ENCODE measurements at regions not wholly inside any gene's neighbourhood (a gene's known extent, or its start where the extent isn't known, plus 50 kb on each side); places are given as distances from the start of the nearest gene placed in this dataset.

DNA sequence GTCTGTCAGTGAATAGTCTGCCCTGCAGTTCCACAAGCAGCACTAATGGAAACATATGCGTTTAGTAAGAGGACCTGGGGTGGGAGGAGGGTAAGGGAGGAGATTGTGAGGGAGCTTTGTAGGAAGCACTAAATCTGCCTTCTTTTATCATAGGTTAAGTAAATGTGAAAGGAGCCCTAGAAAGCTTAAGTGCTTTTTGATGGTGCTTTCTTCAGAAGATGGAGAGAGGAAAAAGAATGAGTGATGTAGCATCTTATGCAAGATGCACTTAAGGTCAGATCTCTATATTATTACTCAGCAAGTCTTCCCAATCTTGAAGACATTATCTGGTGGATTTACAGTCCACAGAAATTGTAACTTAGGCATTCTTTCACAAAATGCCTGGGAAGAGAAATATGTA, 322.7 kb downstream of the PDHA2 start:
- FAIRE-seq, result no peak
- no peak for DNase-seq (ENCODE audit: extremely low spot score, insufficient read length, low read depth)

DNA sequence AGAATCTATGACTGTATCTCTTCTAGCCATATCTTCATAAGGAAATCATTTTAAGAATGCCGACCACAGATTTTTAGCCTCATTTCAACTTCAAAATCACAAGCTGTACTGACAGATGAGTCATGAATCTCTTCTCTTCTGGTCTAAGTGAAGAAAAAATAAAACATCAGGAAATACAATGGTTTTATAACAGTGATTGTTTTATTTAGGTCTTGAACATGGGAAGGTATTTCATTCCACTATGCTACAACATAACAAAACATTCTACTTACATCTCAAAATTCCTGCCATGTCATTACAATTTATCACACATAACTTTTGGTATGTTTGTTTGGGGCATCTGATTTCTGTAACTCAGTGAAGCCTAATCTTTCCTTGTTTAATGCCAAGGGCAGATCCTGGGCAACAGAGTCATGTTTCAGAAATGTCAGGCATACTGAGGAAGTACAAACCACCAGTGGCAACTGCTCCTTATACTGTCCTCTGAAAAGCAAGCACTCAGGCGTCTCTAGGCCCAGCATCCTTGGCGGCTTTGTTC, 325.0 kb downstream of the PDHA2 start:
- FAIRE-seq (no peak), DNase-seq (ENCODE audit: extremely low spot score, insufficient read length, low read depth) (no peak)

DNA sequence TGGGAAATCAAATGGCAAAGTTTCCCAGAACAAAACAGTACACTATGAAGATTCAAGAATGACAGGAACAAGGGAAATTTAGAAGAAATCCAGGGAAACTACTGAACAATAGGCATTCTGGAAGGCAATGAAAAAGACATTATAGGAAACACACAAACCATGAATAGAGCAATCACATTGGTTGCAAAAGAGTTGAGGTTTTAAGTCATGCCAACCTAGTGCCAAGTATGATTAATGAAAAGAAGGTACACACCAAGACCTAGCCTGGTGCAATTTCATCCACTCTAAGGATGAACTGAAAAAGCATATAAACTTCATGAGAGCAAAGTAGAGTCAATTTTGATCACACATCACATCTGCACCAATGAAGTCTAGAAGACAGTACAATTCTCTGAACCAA, 326.9 kb downstream of the PDHA2 start:
- no peak for DNase-seq (ENCODE audit: extremely low spot score, insufficient read length, low read depth)
- no peak for FAIRE-seq

DNA sequence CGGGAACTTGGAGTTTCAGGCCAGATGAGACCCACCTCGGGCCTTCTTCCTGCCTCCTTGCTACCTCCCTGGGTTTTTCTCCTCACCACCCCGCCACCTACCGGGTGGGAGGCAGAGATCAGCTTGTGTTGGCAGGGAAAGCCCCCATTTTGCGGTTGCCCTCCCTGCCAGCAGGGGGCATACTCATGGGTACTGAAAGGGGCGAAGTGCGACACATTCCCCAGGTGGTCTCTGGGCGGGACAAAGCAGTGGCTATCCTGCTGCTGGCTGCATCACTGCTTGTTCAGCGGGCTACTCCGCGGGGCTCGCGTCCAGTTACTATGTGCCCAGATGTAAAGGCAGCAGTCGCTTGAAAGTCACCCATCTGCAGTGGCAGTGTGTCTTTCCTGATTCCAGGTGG, 330.3 kb downstream of the PDHA2 start:
- no peak for FAIRE-seq

DNA sequence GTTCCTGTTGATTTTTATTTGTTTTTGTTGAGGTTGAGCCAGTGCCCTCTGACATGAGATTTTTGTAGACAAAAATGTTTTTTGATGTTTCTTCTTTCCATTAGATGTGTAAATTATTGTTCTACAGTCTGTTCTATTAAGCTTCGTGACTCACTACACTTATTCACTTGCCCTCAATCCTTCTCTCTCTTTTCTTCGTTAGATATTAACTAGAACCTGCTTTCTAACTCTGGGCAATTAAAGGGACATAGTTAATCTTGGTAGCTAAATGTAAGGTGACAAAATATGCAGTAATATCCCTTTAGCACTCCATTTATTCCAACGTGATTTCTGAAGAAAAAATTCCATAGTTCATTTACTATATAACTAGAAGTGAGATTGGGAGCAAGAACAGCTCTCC, 333.9 kb downstream of the PDHA2 start:
- DNase-seq (ENCODE audit: extremely low spot score, insufficient read length, low read depth) (no peak), FAIRE-seq (no peak)

More for the DNA sequence above, 330.3 kb downstream of the PDHA2 start:
- no peak for DNase-seq (ENCODE audit: extremely low spot score, insufficient read length, low read depth)

DNA sequence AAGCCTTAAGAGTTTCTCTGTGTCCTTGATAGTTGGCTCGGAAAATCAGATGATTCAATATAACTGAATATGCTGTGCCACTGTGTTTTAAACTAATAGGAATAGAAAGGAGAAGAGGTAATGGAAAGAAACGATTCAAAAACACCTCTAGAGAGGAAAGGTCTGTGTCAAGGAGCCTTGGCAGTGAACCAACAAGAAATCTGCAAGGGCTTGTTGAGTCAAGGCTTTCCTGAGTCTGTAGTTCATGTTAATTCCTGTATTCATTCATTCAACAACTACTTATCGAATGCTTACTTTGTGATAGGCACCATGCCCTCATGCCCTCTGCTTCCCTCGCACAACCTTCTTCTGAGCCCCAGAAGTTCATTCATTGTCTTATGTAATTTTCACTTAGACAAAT, 336.0 kb downstream of the PDHA2 start:
- no peak for DNase-seq (ENCODE audit: extremely low spot score, insufficient read length, low read depth)
- no peak for FAIRE-seq

DNA sequence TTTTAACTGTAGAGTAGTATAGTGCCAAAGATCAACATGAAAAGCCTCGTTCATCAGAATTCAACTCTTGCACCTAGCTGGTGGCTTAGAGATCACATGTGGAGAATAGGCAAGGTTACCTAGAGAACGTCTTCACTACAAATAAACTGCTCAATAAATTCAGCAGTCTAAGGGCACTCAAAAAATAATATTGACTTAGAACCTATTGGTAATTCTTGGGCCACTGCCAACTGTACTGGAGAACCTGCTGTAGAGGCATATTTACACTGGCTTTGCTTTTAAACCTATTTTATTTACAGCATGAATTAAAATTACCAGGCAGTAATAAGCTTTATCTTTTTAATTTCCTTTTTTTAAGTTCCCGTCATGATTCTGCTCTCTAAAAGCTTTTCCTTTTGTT, 343.7 kb downstream of the PDHA2 start:
- DNase-seq (ENCODE audit: extremely low spot score, insufficient read length, low read depth) (no peak), FAIRE-seq (no peak)

DNA sequence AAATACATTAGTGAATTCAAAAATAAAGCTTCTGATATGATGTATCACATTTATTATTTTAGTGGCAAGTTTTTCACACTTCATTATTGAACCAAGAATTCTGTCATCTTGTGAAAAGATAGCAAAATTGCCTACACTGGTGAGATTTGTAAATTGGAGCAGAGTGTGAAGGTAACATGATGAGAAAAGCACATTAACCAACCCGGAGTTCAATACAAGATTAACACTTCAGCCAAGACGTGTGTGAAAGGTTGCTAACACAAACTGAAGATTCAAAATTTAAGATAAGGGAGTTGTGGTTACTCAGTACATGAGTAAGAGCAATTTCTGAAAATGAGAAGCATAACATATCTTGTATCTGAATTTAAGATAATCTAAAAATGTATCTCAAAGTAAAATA, 346.7 kb downstream of the PDHA2 start:
- no peak for DNase-seq (ENCODE audit: extremely low spot score, insufficient read length, low read depth)
- FAIRE-seq, result no peak

DNA sequence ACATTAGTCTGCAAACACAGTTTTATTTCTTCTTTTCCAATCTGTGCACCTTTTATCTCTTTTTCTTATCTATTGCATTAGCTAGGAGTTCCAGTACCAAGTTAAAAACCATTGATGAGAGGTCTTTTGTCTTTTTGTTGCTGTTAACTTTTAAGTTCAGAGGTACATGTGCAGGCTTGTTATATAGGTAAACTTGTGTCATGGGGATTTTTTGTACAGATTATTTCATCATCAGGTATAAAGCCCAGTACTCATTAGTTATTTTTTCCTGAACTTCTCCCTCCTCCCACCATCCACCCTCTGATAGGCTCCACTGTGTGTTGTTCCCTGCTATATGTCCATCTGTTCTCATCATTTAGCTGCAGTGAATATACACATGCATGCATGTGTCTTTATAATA, 349.9 kb downstream of the PDHA2 start:
- no peak for DNase-seq (ENCODE audit: extremely low spot score, insufficient read length, low read depth)
- no peak for FAIRE-seq

DNA sequence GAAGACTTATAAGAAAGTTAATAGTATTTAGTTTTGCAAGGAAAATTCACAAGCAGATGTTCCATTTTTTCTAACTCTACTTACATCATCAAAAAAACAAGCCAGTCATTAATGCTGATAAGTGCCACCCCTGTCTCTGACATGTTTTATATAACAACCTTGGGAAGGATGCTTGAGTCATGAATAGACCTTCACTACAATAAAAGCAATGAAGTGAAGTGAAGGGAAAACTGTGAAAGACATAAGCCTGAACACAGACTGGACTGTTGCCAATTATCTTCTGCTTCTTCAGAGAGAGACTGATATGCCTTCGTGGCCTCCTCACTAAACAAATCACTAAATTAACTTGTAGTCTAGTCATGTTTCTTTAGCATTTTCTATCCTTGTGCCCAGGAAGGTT, 353.2 kb downstream of the PDHA2 start:
- FAIRE-seq, result no peak
- DNase-seq (ENCODE audit: extremely low spot score, insufficient read length, low read depth), result no peak

DNA sequence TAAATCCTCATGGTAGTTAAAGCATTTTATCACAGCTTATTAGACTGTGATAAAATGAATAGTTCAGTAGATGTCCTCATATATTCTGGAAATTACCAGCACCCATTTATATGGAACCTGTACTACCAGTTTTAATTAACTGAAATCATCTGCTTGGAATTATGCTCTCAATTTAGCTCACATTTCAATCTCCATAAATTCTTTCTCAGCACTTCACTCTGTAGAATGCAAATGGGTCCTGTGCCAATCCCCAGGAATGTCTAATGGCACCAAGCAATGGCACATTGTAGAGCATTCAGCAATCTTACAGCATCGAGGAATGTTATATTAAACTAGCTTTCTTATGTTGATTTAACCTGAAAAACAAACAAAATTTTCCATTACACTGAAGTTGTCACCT, 355.1 kb downstream of the PDHA2 start:
- FAIRE-seq (no peak), DNase-seq (ENCODE audit: extremely low spot score, insufficient read length, low read depth) (no peak)

DNA sequence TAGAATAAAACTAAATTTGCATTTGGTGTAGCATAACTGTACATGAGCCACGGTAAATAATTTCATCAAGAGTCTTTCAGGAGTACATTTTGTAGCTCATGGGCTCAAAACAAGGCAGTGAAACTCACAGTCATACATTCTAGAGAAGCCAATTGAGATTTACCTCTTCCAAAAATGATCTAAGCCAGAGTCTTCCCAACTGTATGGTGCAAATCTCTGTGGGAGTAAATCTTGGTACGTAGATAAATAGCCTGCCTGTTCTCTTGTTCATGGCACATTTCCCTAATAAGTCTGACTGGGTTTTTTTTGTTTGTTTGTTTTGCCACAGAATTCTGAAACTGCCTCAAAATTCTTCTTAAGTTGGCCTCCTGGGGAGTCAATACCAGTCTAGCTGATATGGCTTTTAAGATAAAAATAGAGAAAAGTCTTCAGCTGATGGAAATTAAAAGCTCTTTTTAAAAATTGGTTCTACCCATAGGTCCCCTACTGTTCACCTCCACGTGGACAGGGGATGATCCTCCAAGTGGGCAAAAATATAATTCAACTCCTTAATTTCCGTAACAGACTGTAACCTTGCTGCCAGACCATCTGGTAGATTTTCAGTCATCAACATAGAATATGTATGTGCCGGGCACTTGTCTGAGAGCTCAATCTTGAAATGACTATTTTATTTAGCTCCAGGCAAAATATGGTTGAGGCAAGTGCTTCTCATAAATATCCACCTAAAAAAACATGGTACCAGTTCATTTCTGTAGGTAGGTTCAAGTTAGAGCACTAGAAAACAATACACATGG, 365.4 kb downstream of the PDHA2 start:
- DNase-seq (ENCODE audit: extremely low spot score, insufficient read length, low read depth) (no peak), FAIRE-seq (no peak)

DNA sequence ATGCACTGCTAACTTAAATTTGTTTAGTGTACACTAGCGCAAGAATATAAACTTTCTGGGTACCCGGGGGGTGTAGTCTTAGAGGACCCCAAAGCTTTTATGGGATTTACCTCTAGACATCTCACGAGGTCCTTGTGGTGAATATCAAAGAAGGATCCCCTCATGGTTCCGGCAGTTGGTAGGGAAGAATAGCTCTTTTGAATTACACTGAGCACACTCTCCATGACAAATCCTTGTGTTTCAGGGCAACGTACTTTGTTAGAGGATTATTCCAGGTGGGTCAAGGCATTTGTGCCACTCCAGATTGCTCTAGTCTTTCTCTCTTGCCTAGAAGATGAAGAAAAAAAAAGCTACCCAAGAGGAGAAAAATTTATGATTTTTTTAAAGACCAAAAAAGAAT, 387.6 kb downstream of the PDHA2 start:
- no peak for DNase-seq (ENCODE audit: extremely low spot score, insufficient read length, low read depth)
- no peak for FAIRE-seq

DNA sequence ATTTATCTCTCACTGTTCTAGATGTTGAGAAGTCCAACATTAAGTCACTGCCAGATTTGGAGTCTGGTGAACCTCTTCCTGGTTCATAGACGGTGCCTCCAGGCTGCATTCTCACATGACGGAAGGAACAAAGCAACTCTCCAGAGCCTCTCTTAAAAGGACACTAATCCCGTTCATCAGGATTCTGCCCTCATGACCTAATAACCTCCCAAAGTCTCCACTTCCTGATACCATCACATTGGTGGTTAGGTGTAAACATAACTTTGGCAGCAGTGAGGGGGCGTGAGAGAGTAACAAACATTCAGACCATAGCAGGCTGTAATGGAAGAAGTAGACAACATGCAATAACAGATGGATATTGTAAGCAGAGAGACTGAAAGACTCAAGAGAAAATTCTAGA, 388.6 kb downstream of the PDHA2 start:
- FAIRE-seq (no peak), DNase-seq (ENCODE audit: extremely low spot score, insufficient read length, low read depth) (no peak)

DNA sequence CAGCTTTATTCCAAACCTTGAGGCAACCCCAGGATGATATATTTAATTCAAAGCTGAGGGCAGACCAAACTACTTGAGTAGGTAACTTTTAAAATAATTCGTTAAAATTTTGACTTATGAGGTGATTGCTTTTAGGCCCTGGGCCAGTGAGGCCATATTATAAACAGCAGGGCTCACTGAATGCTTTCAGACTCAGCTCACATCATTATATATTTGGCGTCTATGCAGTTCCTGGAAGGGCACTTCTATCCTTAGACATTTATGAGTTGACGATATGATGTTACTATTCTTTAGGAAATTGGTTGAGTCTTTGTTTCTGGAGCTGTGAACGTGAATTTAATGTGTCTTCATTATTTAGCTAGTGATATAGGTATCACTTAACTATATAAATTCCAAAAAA, 400.1 kb downstream of the PDHA2 start:
- no peak for DNase-seq (ENCODE audit: extremely low spot score, insufficient read length, low read depth)
- FAIRE-seq, result no peak

DNA sequence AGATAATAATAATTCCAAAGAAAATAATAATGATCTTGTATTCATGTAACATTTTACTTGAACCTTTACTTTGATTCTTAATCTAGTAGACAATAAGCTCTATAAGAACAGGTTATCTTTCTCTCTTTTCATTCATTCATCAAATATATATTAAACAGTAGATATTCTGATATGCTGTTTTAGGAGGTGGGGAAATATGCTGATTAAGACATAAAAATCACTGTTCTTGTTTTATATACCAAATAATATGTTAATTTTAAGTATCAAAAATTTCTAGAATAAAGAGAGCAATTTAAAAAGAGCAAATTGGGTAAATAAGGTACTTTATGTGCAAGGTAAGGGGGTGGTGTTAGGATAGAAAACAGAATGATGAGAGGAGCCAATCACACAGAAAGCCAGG, 401.9 kb downstream of the PDHA2 start:
- no peak for DNase-seq (ENCODE audit: extremely low spot score, insufficient read length, low read depth)
- no peak for FAIRE-seq

DNA sequence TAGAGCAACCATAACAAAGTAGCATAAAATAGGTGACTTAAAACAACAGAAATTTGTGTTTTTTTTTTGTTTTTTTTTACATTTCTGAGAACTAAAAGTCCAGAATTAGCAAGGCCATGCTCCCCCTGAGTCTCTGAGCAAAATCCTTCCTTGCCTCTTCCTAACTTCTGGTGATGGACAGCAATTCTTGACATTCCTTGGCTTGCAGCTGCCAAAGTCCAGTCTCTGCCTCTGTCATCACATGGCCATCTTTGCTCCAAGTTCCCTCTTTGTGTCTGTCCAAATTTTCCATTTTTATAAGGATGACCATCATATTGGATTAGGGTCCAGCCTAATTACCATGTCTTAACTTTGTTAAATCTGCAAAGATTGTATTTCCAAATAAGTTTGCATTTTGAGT, 407.2 kb downstream of the PDHA2 start:
- FAIRE-seq (no peak), DNase-seq (ENCODE audit: extremely low spot score, insufficient read length, low read depth) (no peak)

DNA sequence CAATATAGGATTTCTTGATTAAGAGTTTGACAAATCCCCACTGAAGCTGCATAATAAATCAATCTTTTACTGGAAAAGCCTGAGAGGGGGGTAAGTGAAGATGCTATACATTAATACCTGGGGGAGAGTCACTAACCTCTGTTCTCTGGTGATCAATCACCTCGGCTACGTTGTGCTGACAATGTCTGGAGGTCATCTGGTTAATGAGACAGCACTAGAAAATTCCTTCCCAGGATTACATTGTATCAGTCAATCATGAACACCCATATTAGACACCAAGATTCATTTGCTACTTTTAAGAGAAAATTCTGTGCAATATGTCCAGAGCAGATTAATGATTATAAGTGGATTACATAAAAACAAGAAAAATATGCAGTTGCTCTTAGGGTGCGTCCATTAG, 408.3 kb downstream of the PDHA2 start:
- no peak for FAIRE-seq
- no peak for DNase-seq (ENCODE audit: extremely low spot score, insufficient read length, low read depth)

DNA sequence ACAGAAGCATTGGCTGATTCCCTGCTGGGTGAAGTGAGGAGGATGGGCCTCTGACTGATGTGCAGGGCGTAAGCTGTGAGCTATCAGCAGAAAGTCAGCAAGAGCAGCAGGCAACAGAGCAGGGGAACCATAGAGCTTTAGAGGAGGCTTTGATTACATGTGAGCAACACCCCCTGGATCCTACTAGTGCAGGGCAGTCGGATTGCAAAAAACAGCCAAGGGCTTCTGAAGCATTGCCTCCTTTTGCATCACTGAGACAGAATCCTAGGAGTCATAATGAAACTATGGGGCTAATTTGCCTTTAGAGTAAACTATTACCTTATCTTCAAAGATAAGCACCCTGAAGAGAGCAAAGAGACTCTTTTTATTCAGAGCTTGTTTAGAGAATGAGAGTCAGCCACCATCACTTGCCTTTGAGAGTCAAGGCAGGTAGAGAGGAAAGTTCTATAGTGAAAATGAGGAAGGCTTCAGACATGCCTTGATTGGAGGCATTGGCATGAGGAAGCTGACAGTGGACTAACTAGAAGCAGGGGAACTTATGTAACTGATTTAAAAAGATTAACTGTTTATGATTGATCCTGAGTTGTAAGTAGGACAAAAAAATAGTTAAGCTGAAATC, 420.3 kb downstream of the PDHA2 start:
- DNase-seq (ENCODE audit: extremely low spot score, insufficient read length, low read depth) (no peak), FAIRE-seq (no peak)

DNA sequence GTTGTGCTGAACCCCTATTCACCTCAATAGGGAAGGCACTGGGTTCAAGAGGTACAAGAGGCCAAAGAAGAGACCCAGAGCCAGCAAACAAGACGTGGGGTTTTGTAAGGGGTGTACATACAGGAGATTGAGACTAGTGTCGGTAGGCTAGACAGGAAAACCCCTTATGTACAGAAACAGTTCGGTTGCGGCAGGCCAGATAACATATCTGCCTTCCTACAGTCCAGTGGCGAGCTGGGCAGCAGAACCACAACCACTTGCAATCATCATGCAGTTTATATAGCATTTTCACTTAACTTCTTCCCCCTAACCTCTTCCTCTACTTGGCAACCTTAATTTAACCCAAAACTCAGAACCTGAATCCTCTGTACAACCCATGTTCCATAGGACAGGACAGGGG, 422.2 kb downstream of the PDHA2 start:
- FAIRE-seq (no peak), DNase-seq (ENCODE audit: extremely low spot score, insufficient read length, low read depth) (no peak)

DNA sequence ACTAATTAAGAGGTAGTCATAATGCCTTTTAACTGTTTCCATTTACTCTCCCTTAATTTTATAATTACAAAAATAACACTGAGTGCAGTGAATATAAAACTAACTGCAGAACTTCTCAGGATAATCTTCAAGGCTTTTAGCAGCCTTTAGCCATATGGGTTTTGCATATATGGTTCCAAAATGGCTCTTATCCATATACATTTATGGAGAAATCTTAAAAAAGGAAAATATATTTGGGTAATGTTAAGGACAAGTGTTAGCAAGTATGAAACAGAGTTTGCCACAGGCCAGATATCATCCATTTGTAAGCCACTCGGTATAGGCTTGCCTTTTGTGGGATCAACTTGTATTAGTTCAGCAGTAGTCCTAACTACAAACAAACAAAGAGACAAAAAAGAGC, 423.4 kb downstream of the PDHA2 start:
- FAIRE-seq (no peak), DNase-seq (ENCODE audit: extremely low spot score, insufficient read length, low read depth) (no peak)

DNA sequence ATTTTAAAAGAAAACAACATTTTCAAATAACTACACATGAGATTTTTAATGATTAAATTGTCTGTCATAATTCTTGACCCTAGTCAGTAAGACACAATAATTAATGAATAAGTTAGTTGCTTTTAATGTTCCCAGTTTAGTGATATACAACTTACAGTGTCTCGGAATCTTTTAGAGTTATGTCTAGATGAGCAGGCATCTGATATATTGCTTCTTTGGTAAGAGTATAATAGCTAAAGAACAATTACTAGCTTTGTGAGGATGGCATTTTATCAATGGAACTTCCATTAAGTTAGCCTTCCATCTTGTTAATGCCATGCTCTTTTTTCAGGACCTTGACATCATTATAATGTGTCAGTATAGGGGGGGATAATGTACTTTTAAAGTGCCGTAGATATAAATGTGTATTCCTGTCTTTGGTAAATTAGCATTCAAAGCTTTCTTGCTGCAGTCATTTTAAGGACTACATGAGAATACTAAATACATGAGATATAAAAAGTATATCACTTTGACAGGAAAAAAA, 425.1 kb downstream of the PDHA2 start:
- no peak for DNase-seq (ENCODE audit: extremely low spot score, insufficient read length, low read depth)
- no peak for FAIRE-seq

Data from GM18507 (cell line).